ENCODE measurements at regions not wholly inside any gene's neighbourhood (a gene's known extent, or its start where the extent isn't known, plus 50 kb on each side); places are given as distances from the start of the nearest gene placed in this dataset.
"Not testable (repeated sequence)": the region's sequence is repeated elsewhere in the genome, so short reads cannot be mapped to it uniquely, and the experiment has no call there.

DNA sequence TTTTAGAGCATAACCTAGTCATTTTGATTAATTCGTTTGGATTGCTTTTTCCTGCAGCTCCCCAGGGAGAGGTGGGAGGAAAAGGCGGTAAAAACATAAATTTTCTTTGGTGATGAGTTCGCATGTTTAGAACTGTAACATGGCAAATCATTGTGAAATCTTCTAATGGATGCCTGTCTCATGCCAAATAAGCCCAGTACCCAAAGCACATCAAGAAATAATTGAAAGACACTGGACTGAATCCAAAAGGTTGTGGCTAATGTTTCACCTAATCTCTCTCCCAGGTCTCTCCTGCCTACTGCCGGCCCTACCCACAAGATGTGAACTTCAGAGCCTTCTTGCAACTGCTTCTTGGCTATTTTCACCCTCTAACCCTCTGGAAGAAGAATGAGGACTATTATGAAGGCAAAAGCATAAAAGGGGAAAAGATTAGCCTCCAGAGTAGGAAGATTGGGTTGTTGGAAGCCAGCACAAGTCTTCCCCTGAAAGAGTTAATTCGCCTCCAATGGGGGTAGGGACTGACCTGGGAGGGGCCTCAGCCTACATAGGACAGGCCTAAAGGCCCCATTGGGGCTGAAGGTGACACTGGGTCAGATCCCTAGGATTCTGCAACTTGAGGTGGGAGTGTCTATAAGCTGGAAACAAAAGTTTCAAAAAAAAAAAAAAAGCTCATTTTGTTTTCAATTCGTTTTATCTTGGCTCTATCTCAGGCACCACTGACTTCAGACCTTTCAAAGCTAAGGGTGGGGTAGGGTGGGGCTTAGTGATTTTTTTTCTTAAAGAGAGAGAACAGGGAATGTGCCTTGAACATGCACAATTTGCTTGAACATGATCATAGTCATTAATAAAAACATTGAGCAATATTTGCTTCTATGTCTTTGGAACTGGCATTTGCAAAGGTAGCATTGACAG, 278.6 kb upstream of the KLF3 start:
- DNase-seq (ENCODE audit: low read depth), result no peak

- no peak for DNase-seq (ENCODE audit: low read depth)
Observed at GRCh38 chr4:38386005-38386551, 277.9 kb upstream of the KLF3 start.

DNA sequence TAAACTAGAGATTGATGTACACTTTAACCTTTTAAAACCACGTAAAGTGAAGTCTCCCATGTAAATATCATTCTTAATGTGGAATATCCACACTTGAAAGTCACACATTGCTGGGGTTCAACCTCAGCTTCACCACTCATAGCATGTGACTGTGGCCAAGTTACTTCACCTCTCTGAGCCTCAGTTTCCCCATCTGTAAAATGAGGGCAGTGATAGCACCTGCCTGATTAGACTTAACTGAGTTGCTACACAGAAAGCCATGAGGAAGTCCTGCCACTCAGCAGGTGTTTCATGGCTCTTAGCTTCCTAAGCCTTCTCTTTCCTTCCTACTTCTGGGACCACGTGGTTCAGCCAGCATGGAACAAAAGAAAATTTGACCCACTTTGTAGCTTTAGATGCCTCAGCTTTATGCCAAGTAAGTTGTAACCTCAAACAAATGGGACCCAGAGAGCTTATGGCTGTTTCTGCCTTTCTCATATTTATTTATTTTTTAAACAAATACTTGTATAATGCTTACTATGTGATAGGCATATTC, 277.3 kb upstream of the KLF3 start:
- no peak for DNase-seq (ENCODE audit: low read depth)

DNA sequence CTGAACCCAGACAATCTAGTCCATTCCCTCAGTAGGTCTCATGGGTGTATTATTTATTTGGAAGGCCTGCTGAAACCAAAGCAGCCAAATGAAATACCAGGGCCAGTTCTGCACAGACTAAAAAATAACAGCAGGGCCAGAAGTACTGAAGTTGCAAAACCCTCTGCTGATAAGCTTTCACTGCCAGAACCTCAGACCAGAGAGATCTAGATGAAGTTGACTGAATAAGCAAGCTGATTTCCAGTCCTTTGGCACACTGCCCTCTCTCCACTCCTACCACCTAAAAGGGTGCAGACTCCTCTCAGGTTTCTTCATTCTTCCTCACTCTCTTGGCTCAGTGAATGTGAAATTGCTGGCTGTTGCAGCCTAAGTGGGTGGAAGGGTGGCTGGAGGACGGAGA, 276.7 kb upstream of the KLF3 start:
- DNase-seq (ENCODE audit: low read depth), result no peak

GRCh38 chr4:38387819-38388218, 276.2 kb upstream of the KLF3 start:
- no peak for DNase-seq (ENCODE audit: low read depth)

DNA sequence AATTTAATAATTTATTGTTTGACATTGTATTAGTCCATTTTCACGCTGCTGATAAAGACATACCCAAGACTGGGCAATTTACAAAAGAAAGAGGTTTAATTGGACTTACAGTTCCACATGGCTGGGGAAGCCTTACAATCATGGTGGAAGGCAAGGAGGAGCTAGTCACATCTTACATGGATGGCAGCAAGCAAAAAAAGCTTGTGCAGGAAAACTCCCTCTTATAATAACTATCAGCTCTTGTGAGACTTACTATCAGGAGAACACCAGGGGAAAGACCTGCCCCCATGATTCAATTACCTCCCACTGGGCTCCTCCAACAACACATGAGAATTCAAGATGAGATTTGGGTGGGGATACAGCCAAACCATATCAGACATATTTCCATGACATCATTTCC, 275.1 kb upstream of the KLF3 start:
- not testable (repeated sequence) for DNase-seq (ENCODE audit: low read depth)

GRCh38 chr4:38390969-38391545, 272.9 kb upstream of the KLF3 start:
- DNase-seq (ENCODE audit: low read depth), result no peak

DNA sequence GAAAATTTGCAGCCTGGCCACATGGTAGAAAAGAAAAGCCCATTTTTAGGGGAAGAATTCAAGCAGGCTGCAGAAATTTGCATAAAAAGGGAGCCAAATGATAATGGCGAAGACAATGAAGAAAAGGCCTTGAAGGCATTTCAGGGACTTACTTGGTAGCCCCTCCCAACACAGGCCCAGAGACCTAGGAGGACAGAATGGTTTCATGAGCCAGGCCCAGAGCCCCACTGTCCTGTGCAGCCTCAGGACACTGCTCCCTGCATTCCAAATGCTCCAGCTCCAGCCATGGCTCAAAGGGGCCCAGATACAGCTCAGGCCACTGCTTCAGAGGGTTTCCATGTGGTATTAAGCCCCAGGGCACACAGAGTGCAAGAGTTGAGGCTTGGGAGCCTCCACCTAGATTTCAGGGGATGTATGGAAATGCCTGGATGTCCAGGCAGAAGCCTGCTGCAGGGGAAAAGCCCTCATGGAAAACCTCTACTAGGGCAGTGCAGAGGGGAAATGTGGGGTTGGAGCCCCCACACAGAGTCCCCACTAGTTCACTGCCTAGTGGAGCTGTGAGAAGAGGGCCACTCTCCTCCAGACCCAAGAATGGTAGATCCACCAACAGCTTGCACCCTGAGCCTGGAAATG, 271.7 kb upstream of the KLF3 start:
- no peak for DNase-seq (ENCODE audit: low read depth)

DNA sequence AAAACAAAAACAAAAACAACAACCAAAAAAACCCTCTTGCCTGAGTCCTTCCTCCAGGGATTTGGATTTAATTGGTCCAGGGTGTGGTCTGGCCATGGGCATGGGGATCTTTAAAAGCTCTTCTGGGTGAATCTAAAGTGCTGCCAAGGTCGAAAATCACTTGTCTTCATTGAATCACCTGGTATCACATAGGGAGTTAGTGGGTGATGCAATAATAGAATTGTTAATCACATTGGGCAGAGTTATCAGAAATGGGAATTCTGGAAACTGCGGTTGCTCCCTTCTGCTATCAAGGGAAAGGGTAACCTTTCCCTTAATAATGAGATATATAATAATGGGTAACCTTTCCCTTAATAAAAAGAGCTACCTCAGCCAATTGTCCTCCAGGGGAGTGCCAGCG, 267.9 kb upstream of the KLF3 start:
- DNase-seq (ENCODE audit: low read depth), result no peak

DNA sequence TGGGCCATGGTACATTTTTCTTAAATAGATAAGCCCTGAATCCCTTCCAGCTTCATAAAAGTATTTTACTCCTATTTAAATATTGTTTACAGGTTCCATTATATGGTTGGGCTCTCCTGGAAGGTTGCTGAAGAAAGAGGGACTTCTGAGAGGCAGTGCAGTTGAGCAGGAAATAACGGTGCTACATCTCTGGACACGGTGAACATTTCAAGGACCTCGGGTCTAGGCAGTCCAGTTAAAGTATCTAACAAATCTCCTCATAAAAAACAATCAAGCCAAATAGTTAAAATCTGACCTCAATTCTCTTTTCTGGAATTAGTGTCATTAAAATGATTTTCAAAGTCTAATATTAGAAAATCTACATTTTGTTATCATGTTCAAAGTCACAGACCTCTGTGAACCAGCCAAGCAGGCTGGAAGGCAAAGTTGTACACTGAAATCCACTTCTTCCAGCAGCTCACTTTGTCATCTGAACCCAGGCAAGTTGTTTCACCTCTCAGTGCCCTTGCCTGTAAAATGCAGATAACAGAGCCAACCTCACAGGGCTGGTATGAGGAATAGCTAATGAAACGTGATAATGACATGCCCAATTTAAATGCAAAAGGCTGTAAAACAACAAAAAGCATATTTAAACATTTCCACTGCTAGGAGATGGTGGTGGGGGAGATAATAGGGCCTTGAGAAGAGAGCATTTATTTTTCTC, 267.0 kb upstream of the KLF3 start:
- no peak for DNase-seq (ENCODE audit: low read depth)

DNA sequence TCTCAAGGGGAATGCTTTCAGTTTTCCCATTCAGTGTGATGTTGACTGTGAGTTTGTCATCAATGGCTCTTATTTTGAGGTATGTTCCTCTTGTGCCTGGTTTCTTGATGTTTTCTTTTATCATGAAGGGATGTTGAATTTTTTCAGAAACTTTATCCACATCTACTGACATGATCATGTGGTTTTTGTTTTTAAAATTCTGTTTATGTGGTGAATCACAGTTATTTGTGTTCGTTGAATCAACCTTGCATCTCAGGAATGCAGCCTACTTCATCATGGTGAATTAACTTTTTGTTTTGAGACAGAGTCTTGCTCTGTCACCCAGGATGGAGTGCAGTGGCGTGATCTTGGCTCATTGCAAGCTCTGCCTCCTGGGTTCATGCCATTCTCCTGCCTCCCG, 263.1 kb upstream of the KLF3 start:
- DNase-seq (ENCODE audit: low read depth), result no peak

GRCh38 chr4:38406243-38406642, 257.8 kb upstream of the KLF3 start:
- no peak for DNase-seq (ENCODE audit: low read depth)

- no peak for DNase-seq (ENCODE audit: low read depth)
Observed at GRCh38 chr4:38409852-38410251, 254.1 kb upstream of the KLF3 start.

DNA sequence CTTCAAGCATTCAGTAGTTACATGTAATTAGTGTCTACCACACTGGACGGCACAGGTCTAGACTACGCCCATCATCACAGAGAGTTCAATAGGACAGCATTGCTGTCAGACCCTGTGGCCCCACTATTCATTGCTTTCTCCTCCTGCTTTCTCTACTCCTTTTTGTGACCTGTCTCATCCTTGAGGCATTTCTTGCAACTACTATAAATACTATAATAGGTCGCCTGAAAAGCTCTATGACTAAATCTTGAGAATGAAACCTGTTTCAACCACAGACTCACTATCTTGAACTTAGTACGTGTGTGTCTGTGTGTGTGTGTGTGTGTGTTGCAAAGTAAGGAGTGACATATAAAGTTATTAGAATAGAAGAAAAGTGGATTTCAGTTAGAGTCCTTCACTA, 252.9 kb upstream of the KLF3 start:
- DNase-seq (ENCODE audit: low read depth), result no peak

GRCh38 chr4:38411981-38412536, 251.9 kb upstream of the KLF3 start:
- DNase-seq (ENCODE audit: low read depth), result no peak

- DNase-seq (ENCODE audit: low read depth), result no peak
Observed at GRCh38 chr4:38413524-38414341, 250.3 kb upstream of the KLF3 start.

GRCh38 chr4:38414410-38414809, 249.6 kb upstream of the KLF3 start:
- DNase-seq (ENCODE audit: low read depth), result no peak

DNA sequence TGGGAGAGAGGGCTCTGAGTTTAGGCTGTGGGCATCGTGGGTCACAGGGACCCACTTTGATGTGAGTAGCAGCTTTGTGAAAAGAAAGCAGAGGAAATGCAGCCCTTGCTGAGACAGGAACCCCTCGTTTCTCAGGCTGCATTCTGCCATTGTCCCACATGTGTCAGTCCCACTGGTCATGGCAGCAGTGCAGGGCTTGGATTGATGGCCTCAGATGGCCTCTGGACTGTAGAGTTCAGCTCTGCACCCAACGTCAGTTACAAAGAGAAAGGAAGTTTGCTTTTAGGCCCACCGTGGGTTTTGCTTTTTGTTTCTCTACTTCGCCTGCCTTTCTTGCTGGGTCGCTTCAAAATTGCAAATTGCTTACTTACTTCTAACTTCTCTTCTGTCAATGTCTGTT, 248.3 kb upstream of the KLF3 start:
- no peak for DNase-seq (ENCODE audit: low read depth)

- DNase-seq (ENCODE audit: low read depth), result no peak
Observed at GRCh38 chr4:38416450-38417014, 247.5 kb upstream of the KLF3 start.

DNA sequence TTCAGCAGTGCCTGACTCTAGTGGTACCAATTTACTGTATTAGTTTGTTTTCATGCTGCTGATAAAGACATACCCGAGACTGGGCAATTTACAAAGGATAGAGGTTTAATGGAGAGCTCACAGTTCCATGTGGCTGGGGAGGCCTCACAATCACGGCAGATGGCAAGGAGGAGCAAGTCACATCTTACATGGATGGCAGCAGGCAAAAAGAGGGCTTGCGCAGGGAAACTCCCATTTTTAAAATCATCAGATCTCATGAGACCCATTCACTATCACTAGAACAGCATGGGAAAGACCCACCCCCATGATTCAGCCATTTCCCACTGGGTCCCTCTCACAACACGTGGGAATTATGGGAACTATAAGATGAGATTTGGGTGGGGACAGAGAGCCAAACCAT, 243.7 kb upstream of the KLF3 start:
- not testable (repeated sequence) for DNase-seq (ENCODE audit: low read depth)

GRCh38 chr4:38422850-38423249, 241.1 kb upstream of the KLF3 start:
- no peak for DNase-seq (ENCODE audit: low read depth)

All from stimulated activated CD8-positive, alpha-beta memory T cell treated with anti-CD3 and anti-CD28 coated beads, Interleukin-12 subunit alpha, Interleukin-12 subunit beta, amount 100 ng/mL, for 1 hour (primary cell).